HG02678 (cell line): ENCODE measurements at regions not wholly inside any gene's neighbourhood (a gene's known extent, or its start where the extent isn't known, plus 50 kb on each side); places are given as distances from the start of the nearest gene placed in this dataset.

Experiments used
- ATAC-seq: cut with Tn5 transposase; IDR thresholded peaks from one replicate; pipeline ENCODE4 v1.9.1; 2021; ENCODE audit warnings: mild to moderate bottlenecking, moderate library complexity; ENCODE audit not compliant: unreplicated experiment

GRCh38 chr12:38984388-38984787 is 79.0 kb upstream of the CPNE8 start:
- no peak for ATAC-seq

DNA sequence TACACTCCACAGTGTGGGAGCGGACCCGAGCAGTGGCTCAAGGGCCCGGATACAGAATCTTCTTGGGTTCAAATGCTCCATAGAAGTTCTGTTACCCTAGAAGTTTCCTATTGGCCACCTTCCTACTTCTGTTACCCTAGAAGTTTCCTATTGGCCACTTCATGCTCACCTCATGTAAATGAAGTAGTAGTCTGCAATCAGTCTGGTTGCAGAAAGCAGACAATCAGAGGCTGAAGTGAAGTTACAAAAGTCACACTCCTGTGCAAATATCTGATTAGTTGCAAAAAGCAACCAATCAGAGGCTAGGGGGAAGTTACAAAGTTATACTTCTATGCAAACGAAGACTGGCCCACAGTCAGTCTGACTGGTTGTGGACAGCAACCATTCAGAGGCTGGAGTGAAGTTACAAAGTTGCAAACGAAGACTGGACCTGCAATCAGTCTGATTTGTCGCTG is 77.8 kb upstream of the CPNE8 start:
- ATAC-seq: no peak

GRCh38 chr12:38977132-38977531 is 71.7 kb upstream of the CPNE8 start:
- ATAC-seq: no peak

DNA sequence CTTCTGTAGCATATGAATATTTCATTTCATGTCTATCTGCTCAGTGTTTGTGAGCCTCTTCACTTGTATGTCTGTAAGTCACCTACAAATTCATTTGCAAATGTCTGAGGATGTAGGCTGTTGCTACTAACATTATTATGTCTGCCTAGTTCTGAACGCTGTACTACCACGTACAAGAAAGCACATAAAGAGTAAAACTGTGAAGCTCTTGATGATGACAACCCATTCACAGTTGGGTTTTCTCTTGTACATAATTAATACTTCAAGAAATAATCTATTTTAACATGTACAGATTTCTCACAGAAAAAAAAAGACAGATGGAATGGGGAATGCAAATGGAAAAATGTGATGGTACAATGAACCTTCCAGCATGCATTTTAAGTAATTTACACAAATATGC is 64.3 kb upstream of the CPNE8 start:
- no peak for ATAC-seq

DNA sequence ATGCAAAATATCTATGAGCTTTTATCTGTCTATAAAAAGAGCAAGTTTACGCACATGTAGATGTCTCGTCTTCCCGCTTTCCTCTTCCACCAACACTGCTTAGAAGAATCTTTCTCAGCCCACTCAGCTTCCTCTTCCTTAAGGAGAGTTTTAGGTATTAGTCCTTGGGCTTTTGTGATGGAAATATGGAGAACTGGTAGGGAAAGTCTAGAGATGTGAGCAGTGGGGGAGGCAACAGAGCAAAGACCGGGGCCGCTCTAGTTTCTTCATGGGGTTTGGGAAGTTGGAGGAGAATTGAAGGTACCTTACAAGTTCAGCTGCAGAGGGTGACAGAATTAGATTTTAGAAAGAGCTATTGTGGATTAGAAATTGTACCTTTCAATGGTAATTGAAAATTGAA is 56.3 kb upstream of the CPNE8 start:
- no peak for ATAC-seq

DNA sequence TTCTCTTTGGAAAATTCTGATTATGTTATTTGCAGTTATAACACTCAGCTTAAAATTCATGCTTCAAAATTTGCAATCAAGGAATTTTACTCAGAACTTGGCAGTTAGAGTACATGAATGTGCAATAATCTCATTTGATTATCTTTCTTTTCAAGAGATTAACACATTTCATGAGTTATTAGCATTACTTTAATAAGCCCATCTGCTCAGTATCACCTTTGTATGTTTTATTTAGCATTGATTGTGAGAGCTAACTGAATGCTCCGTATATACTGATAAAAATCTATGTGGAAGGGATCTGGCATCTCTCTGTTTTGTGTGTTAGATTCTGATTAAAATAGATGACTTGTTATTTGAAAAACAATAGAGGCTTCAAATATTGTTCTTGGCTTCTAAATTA is 55.6 kb upstream of the CPNE8 start:
- ATAC-seq: no peak

DNA sequence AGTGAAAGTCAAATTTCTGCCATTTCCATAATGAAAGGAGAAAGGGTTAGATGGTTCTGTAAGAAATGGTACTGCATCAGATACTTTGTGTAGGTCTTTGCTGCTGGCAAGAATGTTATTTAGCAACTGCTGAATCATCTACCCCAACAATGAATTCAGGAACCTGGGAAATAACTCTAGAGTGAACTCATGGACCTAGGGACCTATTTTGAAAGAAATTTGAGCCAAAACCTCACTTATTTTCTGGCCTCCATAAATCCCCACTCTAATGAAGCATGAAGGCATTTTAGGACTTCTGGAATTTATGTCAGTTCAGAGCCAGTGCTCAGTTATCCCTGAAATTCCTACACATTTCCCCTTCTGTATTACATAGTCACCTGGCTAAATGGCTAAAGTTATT is 50.9 kb upstream of the CPNE8 start:
- ATAC-seq: no peak
